ENCODE measurements at regions not wholly inside any gene's neighbourhood (a gene's known extent, or its start where the extent isn't known, plus 50 kb on each side); places are given as distances from the start of the nearest gene placed in this dataset.

DNA sequence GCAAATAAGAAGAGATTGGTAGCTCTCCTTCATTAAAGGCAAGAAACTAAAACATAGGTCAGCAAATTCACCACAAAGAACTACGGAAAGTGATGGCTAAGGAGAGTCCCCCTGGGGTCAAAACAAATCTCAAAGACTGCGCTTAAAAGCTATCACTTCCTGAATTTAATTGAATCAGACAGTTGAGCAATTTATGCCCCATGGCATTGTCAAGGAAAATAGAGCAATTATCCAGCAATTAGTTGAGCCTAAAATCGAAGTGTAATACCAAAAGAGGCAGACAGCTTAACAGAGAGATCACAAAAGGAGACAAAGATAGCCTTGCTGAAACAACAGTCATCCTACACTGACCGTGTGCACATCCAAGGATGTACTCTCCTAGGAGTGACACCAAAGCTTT lies 74.4 kb upstream of the SCN10A start:
- H3K4me3 Mint-ChIP-seq, result no peak overlapping the region
- Histone ChIP-seq H3K4me3 (replicated peaks in 1 of 3; ENCODE audit: low read depth in 2 of 3, low read length in 3 of 3) (no peak overlapping the region), H3K36me3 (replicated peaks in 1 of 2; ENCODE audit: control insufficient read depth in 1 of 2, insufficient read depth in 2 of 2, low read length in 2 of 2) (no peaks in the 10 kb centered on the region), H3K9ac (ENCODE audit: insufficient read depth, low read length, poor library complexity, severe bottlenecking) (no peak overlapping the region), H3K4me2 (replicated peaks; ENCODE audit: extremely low read depth, low read length, poor library complexity, severe bottlenecking) (no peak overlapping the region), H3K27me3 (ENCODE audit: control insufficient read depth in 2 of 2, insufficient read depth in 2 of 2, low read length in 2 of 2) (peaks cover 0 to 2% of the 10 kb centered on the region in 2 donors), H3K4me1 (ENCODE audit: control insufficient read depth in 1 of 2, insufficient read depth in 2 of 2, low read length in 2 of 2) (no peaks in the 10 kb centered on the region), H2AFZ (ENCODE audit: insufficient read depth, low read depth, low read length, poor library complexity, severe bottlenecking) (no peak overlapping the region), H4K20me1 (ENCODE audit: insufficient read depth, low read length) (no peaks in the 10 kb centered on the region), H3K9me3 (replicated peaks in 1 of 2; ENCODE audit: control insufficient read depth in 1 of 2, insufficient read depth in 1 of 2, low read length in 2 of 2) (no peaks in the 10 kb centered on the region), H3K79me2 (ENCODE audit: insufficient read depth, low read length) (no peaks in the 10 kb centered on the region), H3K27ac (ENCODE audit: low read depth in 1 of 2, low read length in 2 of 2) (no peak overlapping the region)
- H3K36me3 Mint-ChIP-seq, result no peaks in the 10 kb centered on the region
- intact Hi-C loops (cut with micrococcal nuclease), result no loop called here
- TF ChIP-seq, protein P1, sequence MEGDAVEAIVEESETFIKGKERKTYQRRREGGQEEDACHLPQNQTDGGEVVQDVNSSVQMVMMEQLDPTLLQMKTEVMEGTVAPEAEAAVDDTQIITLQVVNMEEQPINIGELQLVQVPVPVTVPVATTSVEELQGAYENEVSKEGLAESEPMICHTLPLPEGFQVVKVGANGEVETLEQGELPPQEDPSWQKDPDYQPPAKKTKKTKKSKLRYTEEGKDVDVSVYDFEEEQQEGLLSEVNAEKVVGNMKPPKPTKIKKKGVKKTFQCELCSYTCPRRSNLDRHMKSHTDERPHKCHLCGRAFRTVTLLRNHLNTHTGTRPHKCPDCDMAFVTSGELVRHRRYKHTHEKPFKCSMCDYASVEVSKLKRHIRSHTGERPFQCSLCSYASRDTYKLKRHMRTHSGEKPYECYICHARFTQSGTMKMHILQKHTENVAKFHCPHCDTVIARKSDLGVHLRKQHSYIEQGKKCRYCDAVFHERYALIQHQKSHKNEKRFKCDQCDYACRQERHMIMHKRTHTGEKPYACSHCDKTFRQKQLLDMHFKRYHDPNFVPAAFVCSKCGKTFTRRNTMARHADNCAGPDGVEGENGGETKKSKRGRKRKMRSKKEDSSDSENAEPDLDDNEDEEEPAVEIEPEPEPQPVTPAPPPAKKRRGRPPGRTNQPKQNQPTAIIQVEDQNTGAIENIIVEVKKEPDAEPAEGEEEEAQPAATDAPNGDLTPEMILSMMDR (IDR thresholded peaks at IDR 0.05), result no peak
- WGBS (ENCODE audit: insufficient coverage), result 100% methylated on average over 2 of the region's 4 CpGs
- peaks cover 0 to 6% (median 0%) of the 10 kb centered on the region in 3 donors for H3K27me3 Mint-ChIP-seq (ENCODE audit: low read depth in 3 of 3)
- no peak overlapping the region for H3K27ac Mint-ChIP-seq
- H3K4me1 Mint-ChIP-seq, result no peaks in the 10 kb centered on the region
- DNase-seq, result no peak
- peaks cover 2 to 9% (median 5%) of the 10 kb centered on the region in 7 donors for H3K9me3 Mint-ChIP-seq

DNA sequence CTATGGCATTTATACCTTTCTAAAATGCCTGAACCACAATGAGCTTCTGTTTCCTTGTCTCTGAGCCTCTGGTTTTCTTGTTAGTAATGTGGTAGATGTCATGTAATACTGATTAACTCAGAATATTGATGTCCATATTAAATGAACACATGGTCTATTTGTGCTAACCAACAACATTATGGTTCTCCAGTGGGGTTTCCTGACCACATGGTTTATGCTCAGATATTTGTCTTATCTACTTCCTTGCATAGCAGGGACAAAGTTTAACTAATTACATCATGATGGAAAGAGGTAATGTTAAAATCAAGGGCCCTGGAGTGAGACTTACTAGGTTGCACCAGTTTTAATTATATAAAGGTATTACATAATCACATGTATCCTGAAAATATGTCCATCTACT lies 62.6 kb upstream of the SCN10A start:
- Histone ChIP-seq H3K9me3 (replicated peaks in 1 of 2; ENCODE audit: control insufficient read depth in 1 of 2, insufficient read depth in 1 of 2, low read length in 2 of 2) (no peaks in the 10 kb centered on the region), H3K79me2 (ENCODE audit: insufficient read depth, low read length) (no peaks in the 10 kb centered on the region), H3K27me3 (ENCODE audit: control insufficient read depth in 2 of 2, insufficient read depth in 2 of 2, low read length in 2 of 2) (no peaks in the 10 kb centered on the region), H2AFZ (ENCODE audit: insufficient read depth, low read depth, low read length, poor library complexity, severe bottlenecking) (no peak overlapping the region), H3K4me2 (replicated peaks; ENCODE audit: extremely low read depth, low read length, poor library complexity, severe bottlenecking) (no peak overlapping the region), H3K27ac (ENCODE audit: low read depth in 1 of 2, low read length in 2 of 2) (no peak overlapping the region), H3K9ac (ENCODE audit: insufficient read depth, low read length, poor library complexity, severe bottlenecking) (no peak overlapping the region), H3K36me3 (replicated peaks in 1 of 2; ENCODE audit: control insufficient read depth in 1 of 2, insufficient read depth in 2 of 2, low read length in 2 of 2) (no peaks in the 10 kb centered on the region), H4K20me1 (ENCODE audit: insufficient read depth, low read length) (no peaks in the 10 kb centered on the region), H3K4me3 (replicated peaks in 1 of 3; ENCODE audit: low read depth in 2 of 3, low read length in 3 of 3) (no peak overlapping the region), H3K4me1 (ENCODE audit: control insufficient read depth in 1 of 2, insufficient read depth in 2 of 2, low read length in 2 of 2) (no peaks in the 10 kb centered on the region)
- H3K9me3 Mint-ChIP-seq, result peaks cover 0 to 2% (median 0%) of the 10 kb centered on the region in 7 donors
- no peaks in the 10 kb centered on the region for H3K36me3 Mint-ChIP-seq
- DNase-seq, result no peak
- no peaks in the 10 kb centered on the region for H3K4me1 Mint-ChIP-seq
- no peak overlapping the region for H3K4me3 Mint-ChIP-seq
- intact Hi-C loops (cut with micrococcal nuclease), result no loop called here
- H3K27me3 Mint-ChIP-seq (ENCODE audit: low read depth in 3 of 3), result peaks cover 0 to 4% (median 2%) of the 10 kb centered on the region in 3 donors
- H3K27ac Mint-ChIP-seq, result no peak overlapping the region
- TF ChIP-seq, protein P1 (IDR thresholded peaks at IDR 0.05), result no peak

Measured in CD14-positive monocyte (primary cell).